ENCODE measurements at regions not wholly inside any gene's neighbourhood (a gene's known extent, or its start where the extent isn't known, plus 50 kb on each side); places are given as distances from the start of the nearest gene placed in this dataset.
"Not testable (repeated sequence)": the region's sequence is repeated elsewhere in the genome, so short reads cannot be mapped to it uniquely, and the experiment has no call there.

DNA sequence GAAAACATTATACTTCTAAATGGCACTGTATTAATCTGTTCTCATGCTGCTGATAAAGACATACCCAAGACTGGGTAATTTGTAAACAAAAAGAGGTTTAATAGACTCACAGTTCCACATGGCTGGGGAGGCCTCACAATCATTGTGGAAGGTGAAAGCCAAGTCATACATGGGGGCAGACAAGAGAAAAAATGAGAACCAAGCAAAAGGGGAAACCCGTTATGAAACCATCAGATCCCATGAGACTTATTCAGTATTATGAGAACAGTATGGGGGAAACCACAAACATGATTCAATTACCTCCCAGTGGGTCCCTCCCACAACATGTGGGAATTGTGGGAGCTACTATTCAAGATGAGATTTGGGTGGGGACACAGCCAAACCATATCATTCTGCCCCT is 408.3 kb downstream of the BMP2 start:
- TF ChIP-seq, protein P1, sequence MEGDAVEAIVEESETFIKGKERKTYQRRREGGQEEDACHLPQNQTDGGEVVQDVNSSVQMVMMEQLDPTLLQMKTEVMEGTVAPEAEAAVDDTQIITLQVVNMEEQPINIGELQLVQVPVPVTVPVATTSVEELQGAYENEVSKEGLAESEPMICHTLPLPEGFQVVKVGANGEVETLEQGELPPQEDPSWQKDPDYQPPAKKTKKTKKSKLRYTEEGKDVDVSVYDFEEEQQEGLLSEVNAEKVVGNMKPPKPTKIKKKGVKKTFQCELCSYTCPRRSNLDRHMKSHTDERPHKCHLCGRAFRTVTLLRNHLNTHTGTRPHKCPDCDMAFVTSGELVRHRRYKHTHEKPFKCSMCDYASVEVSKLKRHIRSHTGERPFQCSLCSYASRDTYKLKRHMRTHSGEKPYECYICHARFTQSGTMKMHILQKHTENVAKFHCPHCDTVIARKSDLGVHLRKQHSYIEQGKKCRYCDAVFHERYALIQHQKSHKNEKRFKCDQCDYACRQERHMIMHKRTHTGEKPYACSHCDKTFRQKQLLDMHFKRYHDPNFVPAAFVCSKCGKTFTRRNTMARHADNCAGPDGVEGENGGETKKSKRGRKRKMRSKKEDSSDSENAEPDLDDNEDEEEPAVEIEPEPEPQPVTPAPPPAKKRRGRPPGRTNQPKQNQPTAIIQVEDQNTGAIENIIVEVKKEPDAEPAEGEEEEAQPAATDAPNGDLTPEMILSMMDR (IDR thresholded peaks at IDR 0.05; ENCODE audit: insufficient read depth, low read length, poor library complexity, severe bottlenecking), result not testable (repeated sequence)
- TF ChIP-seq EZH2phosphoT487 (conservative IDR thresholded peaks at IDR 0.05; ENCODE audit: low read length), result not testable (repeated sequence)
